WI38 (cell line): ENCODE measurements at regions not wholly inside any gene's neighbourhood (a gene's known extent, or its start where the extent isn't known, plus 50 kb on each side); places are given as distances from the start of the nearest gene placed in this dataset.

Experiments
- H3K4me3 ChIP-seq: 2 replicates; pipeline ENCODE4 v1.5.1; 2011; ENCODE audit warnings: low read depth, mild to moderate bottlenecking, control low read depth, low read length
- TF ChIP-seq, protein P1 (sequence below): IDR thresholded peaks from 2 replicates; pipeline ENCODE4 v1.5.1; 2012; ENCODE audit warnings: low read depth, mild to moderate bottlenecking, control low read depth, low read length

DNA sequence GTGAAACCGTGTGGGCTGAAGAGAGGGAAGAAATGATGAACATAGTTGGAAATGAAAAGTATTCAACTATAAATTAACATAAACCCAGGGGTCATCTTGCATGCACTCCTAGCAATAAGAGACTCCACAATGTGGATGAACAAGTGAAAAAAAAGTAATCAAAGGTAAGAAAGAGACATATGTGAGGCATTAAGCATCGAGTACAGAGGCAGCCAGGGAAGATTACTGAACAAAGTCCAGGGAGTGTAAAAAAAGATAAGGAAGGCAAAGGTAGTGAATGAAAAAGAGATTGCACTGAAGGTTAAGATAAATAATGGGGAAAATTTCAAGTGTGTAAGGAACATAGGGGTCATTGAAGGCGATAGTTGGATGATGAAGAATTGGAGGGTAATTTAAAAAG lies 330.8 kb upstream of the PROX1 start:
- no peak overlapping the region for H3K4me3 ChIP-seq
- TF ChIP-seq, protein P1, sequence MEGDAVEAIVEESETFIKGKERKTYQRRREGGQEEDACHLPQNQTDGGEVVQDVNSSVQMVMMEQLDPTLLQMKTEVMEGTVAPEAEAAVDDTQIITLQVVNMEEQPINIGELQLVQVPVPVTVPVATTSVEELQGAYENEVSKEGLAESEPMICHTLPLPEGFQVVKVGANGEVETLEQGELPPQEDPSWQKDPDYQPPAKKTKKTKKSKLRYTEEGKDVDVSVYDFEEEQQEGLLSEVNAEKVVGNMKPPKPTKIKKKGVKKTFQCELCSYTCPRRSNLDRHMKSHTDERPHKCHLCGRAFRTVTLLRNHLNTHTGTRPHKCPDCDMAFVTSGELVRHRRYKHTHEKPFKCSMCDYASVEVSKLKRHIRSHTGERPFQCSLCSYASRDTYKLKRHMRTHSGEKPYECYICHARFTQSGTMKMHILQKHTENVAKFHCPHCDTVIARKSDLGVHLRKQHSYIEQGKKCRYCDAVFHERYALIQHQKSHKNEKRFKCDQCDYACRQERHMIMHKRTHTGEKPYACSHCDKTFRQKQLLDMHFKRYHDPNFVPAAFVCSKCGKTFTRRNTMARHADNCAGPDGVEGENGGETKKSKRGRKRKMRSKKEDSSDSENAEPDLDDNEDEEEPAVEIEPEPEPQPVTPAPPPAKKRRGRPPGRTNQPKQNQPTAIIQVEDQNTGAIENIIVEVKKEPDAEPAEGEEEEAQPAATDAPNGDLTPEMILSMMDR = no peak

DNA sequence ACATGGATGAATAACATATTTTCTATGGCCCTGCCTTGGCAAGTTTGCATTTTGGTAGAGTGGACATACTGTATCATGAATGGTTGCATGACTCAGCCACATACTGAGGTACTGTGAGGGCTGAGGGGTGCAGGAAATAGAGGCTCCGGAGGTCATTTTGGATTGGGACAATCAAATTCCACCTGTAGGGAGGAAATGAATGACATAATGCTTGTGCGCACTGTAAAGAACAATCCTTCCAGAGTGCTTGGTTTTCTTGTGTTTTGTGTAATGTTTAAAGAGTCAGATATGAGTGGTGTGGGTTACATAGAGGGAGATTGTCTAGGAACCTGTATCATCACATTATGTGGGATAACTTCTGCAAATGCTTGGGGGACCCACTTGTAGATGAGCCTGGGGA lies 329.9 kb upstream of the PROX1 start:
- TF ChIP-seq, protein P1 = no peak
- no peak overlapping the region for H3K4me3 ChIP-seq

DNA sequence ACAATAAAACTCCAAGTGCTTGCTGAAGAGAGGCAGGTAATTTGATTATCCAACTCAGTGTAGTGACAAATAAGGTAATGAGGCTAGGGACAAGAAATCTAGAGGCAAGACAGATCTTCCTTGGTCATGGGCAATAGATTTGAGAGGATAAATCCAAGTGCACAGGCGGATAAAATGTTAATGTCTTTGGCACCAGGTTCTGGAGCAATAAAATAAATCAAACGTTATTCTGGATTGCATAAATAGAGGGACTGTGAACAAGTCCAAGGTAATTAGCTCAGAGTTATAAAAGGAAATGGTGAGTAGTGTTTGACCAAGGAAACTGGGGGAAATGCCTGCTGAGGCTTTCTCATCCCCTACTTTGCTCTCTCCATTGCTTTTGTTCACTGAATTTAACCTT lies 329.3 kb upstream of the PROX1 start:
- H3K4me3 ChIP-seq = no peak overlapping the region
- TF ChIP-seq, protein P1 = no peak

DNA sequence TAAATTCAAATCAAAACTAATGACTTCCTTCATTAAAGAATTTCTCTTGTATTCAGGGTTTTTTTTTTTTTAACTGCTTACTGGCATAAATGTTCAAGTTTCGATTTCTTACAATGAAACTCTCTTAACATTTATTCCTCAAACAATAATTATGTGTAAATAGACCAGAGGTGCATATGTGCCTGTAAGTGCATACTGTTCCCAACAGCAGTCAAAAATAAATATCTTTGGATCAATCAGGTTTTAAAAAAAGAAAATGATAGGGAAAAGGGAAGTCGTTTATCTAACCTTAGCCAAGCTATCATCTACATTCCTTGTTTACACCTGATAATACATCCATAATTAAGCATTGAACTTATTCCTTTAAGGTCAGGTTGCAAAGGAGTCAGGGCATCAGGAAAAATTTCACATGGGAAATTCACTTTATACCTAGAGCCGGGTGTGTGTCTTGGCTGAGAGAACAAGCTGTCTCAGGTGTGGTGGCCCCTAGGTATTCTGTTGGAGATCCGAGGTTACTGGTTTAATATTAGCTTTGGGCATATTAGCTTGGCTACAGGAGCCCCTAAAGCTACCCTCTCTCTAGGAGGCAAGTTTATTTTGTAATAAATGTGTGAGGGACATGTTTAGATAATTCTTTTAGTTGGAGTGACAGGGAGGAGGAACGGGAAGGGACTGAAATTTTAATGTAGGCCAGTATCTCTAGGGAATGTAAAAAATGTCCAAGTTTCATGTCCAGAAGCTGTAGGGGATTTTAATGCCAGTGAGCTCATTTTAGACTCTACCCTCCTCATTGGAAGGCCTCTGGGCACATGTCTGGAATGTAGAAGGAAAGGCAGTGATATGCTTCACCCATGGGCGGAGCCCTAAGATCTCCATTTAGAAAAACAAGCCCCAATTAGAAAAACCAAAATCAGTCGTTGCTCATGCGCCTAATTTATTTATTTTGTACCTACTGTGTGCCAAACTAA lies 327.9 kb upstream of the PROX1 start:
- TF ChIP-seq, protein P1 = no peak
- H3K4me3 ChIP-seq = no peak overlapping the region

DNA sequence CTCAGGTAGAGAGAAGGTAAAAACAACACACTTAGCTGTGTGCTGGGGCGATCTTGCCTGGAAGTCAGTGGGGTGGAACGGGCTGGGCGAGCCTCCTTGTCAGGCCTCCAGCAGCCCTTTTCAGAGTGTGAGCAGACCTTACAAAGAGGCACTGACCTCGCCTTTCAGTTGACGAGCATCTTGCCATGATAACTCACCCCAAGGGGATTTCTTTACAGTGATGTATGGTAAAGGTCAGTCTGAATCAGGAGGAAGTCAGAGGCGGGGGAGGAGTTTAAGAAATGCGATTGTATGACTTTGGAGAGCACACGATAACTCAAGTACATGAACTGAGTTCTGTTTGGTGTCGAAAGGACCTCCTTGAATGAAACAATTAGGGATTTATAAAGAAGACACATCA lies 326.5 kb upstream of the PROX1 start:
- no peak overlapping the region for H3K4me3 ChIP-seq
- TF ChIP-seq, protein P1 = no peak

DNA sequence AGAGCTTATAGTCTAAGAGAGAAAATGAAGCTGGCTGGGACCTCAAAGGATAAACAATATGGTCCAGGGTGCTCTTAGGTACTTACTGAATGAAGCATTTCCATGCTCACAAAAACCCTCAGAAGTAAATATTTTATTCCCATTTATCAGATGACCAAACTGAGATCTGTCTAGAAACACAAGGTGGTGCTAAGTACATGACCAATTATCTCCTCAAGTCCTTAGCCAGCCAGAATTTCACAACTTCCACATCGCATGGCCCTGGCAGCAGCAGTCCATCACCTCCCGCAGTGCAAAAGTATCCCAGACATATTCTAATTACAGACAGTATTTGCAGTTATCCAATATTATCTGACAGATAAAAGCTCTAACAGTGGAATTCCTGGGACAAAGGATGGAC lies 321.7 kb upstream of the PROX1 start:
- TF ChIP-seq, protein P1 = no peak
- no peak overlapping the region for H3K4me3 ChIP-seq

DNA sequence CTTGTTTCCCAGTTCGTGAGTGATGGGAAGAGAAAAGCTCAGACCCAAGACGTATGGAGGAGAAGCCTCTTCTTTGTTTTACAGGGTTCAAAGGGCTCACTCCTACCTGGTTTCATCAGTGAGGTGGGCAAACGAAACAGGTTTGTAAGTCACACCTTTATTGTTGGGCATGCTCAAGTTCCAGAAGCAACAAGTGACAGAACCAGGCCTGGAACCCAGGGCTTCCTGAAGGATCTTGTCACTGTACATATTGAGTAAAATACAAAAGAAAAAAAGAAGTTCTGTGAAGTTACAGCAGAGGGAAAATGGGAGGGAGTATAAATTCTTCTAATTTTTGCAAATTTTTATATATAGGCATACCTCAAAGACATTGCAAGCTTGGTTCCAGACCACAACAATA lies 320.9 kb upstream of the PROX1 start:
- no peak overlapping the region for H3K4me3 ChIP-seq
- TF ChIP-seq, protein P1 = no peak
